IMR-90 (cell line): ENCODE measurements at regions not wholly inside any gene's neighbourhood (a gene's known extent, or its start where the extent isn't known, plus 50 kb on each side); places are given as distances from the start of the nearest gene placed in this dataset.

ENCODE experiments used
- ATAC-seq: fragments of 200-7000 bp; cut with Tn5 transposase; 2 replicates; pipeline ENCODE4 v1.9.1; 2020; ENCODE audit warnings: low read depth, mild to moderate bottlenecking, moderate library complexity
- BruUV-seq: library from RNA; stranded (reverse); fragments of 400-500 nt; replicated peaks from 2 replicates; lab custom pipeline; 2021; lab: Mats Ljungman, UMichigan
- CTCF ChIA-PET: fragments of 300-600 bp; formaldehyde crosslinking; extraction: SDS; loops from one replicate; lab custom pipeline; 2021; ENCODE audit warnings: antibody characterized with exemption; lab: Yijun Ruan, JAX
- POLR2A ChIA-PET: fragments of 300-600 bp; sonication (Branson Sonifier 250); formaldehyde crosslinking; loops from one replicate; lab custom pipeline; 2022; ENCODE audit warnings: antibody characterized with exemption; ENCODE audit not compliant: unreplicated experiment; lab: Charles Lee
- DNase-seq: peaks from one replicate; pipeline ENCODE4 v3.0.0; 2013
- H2AFZ ChIP-seq: replicated peaks from 2 replicates; pipeline ENCODE3; 2013; ENCODE audit warnings: low read length, mild to moderate bottlenecking; ENCODE audit not compliant: poor library complexity
- H2AK5ac ChIP-seq: 2 replicates; pipeline ENCODE4 v1.6.1; 2013; ENCODE audit warnings: low read depth, low read length, inconsistent platforms
- H2AK9ac ChIP-seq: replicated peaks from 2 replicates; pipeline ENCODE3; 2013; ENCODE audit warnings: mild to moderate bottlenecking, low read depth, low read length, moderate library complexity; ENCODE audit not compliant: poor library complexity
- H2BK120ac ChIP-seq: 2 replicates; pipeline ENCODE4 v1.6.1; 2013; ENCODE audit warnings: low read depth, low read length, inconsistent platforms
- H2BK15ac ChIP-seq: 3 replicates; pipeline ENCODE4 v1.6.1; 2013; ENCODE audit warnings: low read depth, low read length, inconsistent platforms
- H2BK20ac ChIP-seq: 2 replicates; pipeline ENCODE4 v1.6.1; 2013; ENCODE audit warnings: low read depth, mild to moderate bottlenecking, inconsistent platforms, low read length, moderate library complexity
- H2BK5ac ChIP-seq: 2 replicates; pipeline ENCODE4 v1.6.1; 2013; ENCODE audit warnings: mild to moderate bottlenecking, low read depth, low read length, inconsistent platforms; ENCODE audit not compliant: poor library complexity, severe bottlenecking
- H3K14ac ChIP-seq: replicated peaks from 2 replicates; pipeline ENCODE4 v1.6.1; 2013; ENCODE audit warnings: low read depth, low read length, inconsistent platforms
- H3K18ac ChIP-seq: 2 replicates; pipeline ENCODE4 v1.6.1; 2013; ENCODE audit warnings: low read depth, low read length, control low read depth
- H3K23ac ChIP-seq: 2 replicates; pipeline ENCODE4 v1.6.1; 2013; ENCODE audit warnings: low read depth, low read length, inconsistent platforms
- H3K27ac ChIP-seq: 2 replicates; pipeline ENCODE4 v1.5.1; 2013; ENCODE audit warnings: mild to moderate bottlenecking, control low read depth, low read length; ENCODE audit not compliant: insufficient read depth
- H3K27me3 ChIP-seq: 2 replicates; pipeline ENCODE4 v1.6.1; 2013; ENCODE audit warnings: low read length; ENCODE audit not compliant: control insufficient read depth, insufficient read depth
- H3K36me3 ChIP-seq: 2 replicates; pipeline ENCODE4 v1.6.1; 2013; ENCODE audit warnings: low read length, mixed read lengths; ENCODE audit not compliant: control insufficient read depth, insufficient read depth
- H3K4ac ChIP-seq: 2 replicates; pipeline ENCODE4 v1.6.1; 2013; ENCODE audit warnings: low read depth, low read length, inconsistent platforms
- H3K4me1 ChIP-seq: 2 replicates; pipeline ENCODE4 v1.6.1; 2013; ENCODE audit warnings: low read length, mixed read lengths; ENCODE audit not compliant: control insufficient read depth, insufficient read depth
- H3K4me2 ChIP-seq: 2 replicates; pipeline ENCODE4 v1.6.1; 2013; ENCODE audit warnings: low read depth, mild to moderate bottlenecking, control low read depth, low read length, moderate library complexity
- H3K4me3 ChIP-seq: 2 replicates; pipeline ENCODE4 v1.5.1; 2013; ENCODE audit warnings: low read depth, mild to moderate bottlenecking, control low read depth, low read length, moderate library complexity; ENCODE audit not compliant: insufficient read depth
- H3K56ac ChIP-seq: 2 replicates; pipeline ENCODE4 v1.6.1; 2013; ENCODE audit warnings: low read length, inconsistent platforms; ENCODE audit not compliant: insufficient read depth; ENCODE audit errors: extremely low read depth
- H3K79me1 ChIP-seq, 2 experiments: 2 replicates each; pipeline ENCODE4 v1.6.1; 2013; ENCODE audit warnings: low read length in 2 of 2, inconsistent platforms in 1 of 2, low read depth in 1 of 2
- H3K9ac ChIP-seq: 2 replicates; pipeline ENCODE4 v1.6.1; 2013; ENCODE audit warnings: low read depth, low read length, control low read depth
- H3K9me1 ChIP-seq: 2 replicates; pipeline ENCODE4 v1.6.1; 2013; ENCODE audit warnings: low read length, inconsistent platforms; ENCODE audit not compliant: insufficient read depth
- H3K9me3 ChIP-seq: 2 replicates; pipeline ENCODE4 v1.6.1; 2013; ENCODE audit warnings: low read length; ENCODE audit not compliant: control insufficient read depth, insufficient read depth
- H4K20me1 ChIP-seq: 2 replicates; pipeline ENCODE4 v1.6.1; 2013; ENCODE audit warnings: low read length, inconsistent platforms; ENCODE audit not compliant: insufficient read depth
- H4K5ac ChIP-seq: 2 replicates; pipeline ENCODE4 v1.6.1; 2013; ENCODE audit warnings: mild to moderate bottlenecking, low read depth, low read length, control low read depth
- H4K8ac ChIP-seq, 2 experiments: 2 replicates each; pipeline ENCODE4 v1.6.1; 2013; ENCODE audit warnings: low read depth in 2 of 2, low read length in 2 of 2, control low read depth in 1 of 2, inconsistent platforms in 1 of 2
- H4K91ac ChIP-seq: 2 replicates; pipeline ENCODE4 v1.6.1; 2013; ENCODE audit warnings: low read depth, low read length, inconsistent platforms; ENCODE audit not compliant: insufficient read depth
- BHLHE40 ChIP-seq: fragments of 150-350 bp; IDR thresholded peaks from 2 replicates; pipeline ENCODE4 v1.6.1; 2016; ENCODE audit warnings: mild to moderate bottlenecking, low read depth, low read length
- CHD1 ChIP-seq: IDR thresholded peaks from 2 replicates; pipeline ENCODE4 v1.6.1; 2012; ENCODE audit warnings: low read depth, low read length, improper control_type of control experiment
- ELK1 ChIP-seq: fragments of 150-350 bp; IDR thresholded peaks from 2 replicates; pipeline ENCODE4 v1.6.1; 2016; ENCODE audit warnings: low read depth, mild to moderate bottlenecking, low read length, moderate library complexity, borderline replicate concordance
- MAFK ChIP-seq: IDR thresholded peaks from 2 replicates; pipeline ENCODE4 v1.6.1; 2012; ENCODE audit warnings: low read depth, low read length, improper control_type of control experiment
- RCOR1 ChIP-seq: IDR thresholded peaks from 2 replicates; pipeline ENCODE4 v1.6.1; 2012; ENCODE audit warnings: mild to moderate bottlenecking, low read length, improper control_type of control experiment; ENCODE audit not compliant: insufficient replicate concordance
- USF2 ChIP-seq: fragments of 150-350 bp; IDR thresholded peaks from 2 replicates; pipeline ENCODE4 v1.6.1; 2017; ENCODE audit warnings: mild to moderate bottlenecking, antibody characterized with exemption, low read length, low read depth
- WGBS, 2 experiments: methylation state at CpG; one replicate each; pipeline versions ENCODE4 v1.1.5 to v1.1.7; 2013; ENCODE audit warnings: missing lambda C conversion rate in 2 of 2; ENCODE audit not compliant: insufficient read length in 1 of 2; ENCODE audit errors: extremely low coverage in 2 of 2; 5-methylcytosine and 5-hydroxymethylcytosine counted together
- dilution Hi-C: fragments of 300-500 bp; cut with HindIII; formaldehyde crosslinking; loops from one replicate; pipeline ENCODE4 v1.14.3; 2018; ENCODE audit warnings: low sequenced_read_pairs; ENCODE audit not compliant: unreplicated experiment
- in situ Hi-C: fragments of 300-500 bp; cut with MboI; formaldehyde crosslinking; loops from 3 replicates; pipeline ENCODE4 v1.14.3; 2019; ENCODE audit warnings: low sequenced_read_pairs, inconsistent platforms, mixed read lengths
- intact Hi-C: fragments of 100-400 bp; cut with micrococcal nuclease; formaldehyde crosslinking; loops from 2 replicates; pipeline ENCODE4 v1.10.0; 2022

- no TSS peak for BruUV-seq
- Histone ChIP-seq H3K9me1 (no peaks in the 10 kb centered on the region), H2BK120ac (no peak overlapping the region), H3K9ac (no peak overlapping the region), H2AK9ac (no peak overlapping the region), H3K27ac (no peak overlapping the region), H3K4ac (no peak overlapping the region), H3K4me1 (no peaks in the 10 kb centered on the region), H3K27me3 (no peaks in the 10 kb centered on the region; the same call in 1 of the 2 replicates), H3K56ac (no peak overlapping the region), H3K4me2 (no peak overlapping the region), H3K36me3 (no peaks in the 10 kb centered on the region), H3K18ac (no peak overlapping the region), H3K9me3 (no peaks in the 10 kb centered on the region), H4K20me1 (no peaks in the 10 kb centered on the region), H2BK5ac (no peak overlapping the region), H2BK20ac (no peak overlapping the region), H2BK15ac (no peak overlapping the region), H2AK5ac (no peak overlapping the region), H3K23ac (no peak overlapping the region), H4K5ac (no peak overlapping the region), H4K91ac (no peak overlapping the region), H4K8ac (no peak overlapping the region), H2AFZ (no peak overlapping the region), H3K14ac (no peak overlapping the region), H3K79me1 (no peaks in the 10 kb centered on the region), H3K4me3 (no peak overlapping the region)
- intact Hi-C loops (no loop called here), in situ Hi-C loops (no loop called here), dilution Hi-C loops (no loop called here)
- CTCF ChIA-PET, result no interaction called here
- WGBS, 2 experiments, result 87% methylated on average over 3 of the region's 9 CpGs; no CpG with 5 or more reads in 1 of the 2 experiments
- DNase-seq (peak; percentile 1), ATAC-seq (no peak)
- POLR2A ChIA-PET, result no interaction called here
- TF ChIP-seq ELK1 (no peak), CHD1 (no peak), BHLHE40 (no peak), USF2 (no peak), MAFK (no peak), RCOR1 (no peak)
These were observed 90.0 kb downstream of the GLUL start for GRCh38 chr1:182301467-182302198.
